ENCODE measurements at regions not wholly inside any gene's neighbourhood (a gene's known extent, or its start where the extent isn't known, plus 50 kb on each side); places are given as distances from the start of the nearest gene placed in this dataset.

GRCh38 chr9:16171911-16172310, 619.1 kb downstream of the CCDC171 start:
- TF ChIP-seq CTCF (conservative IDR thresholded peaks at IDR 0.05) (no peak), ZFX (IDR thresholded peaks at IDR 0.05) (no peak)
